CD14-positive monocyte (primary cell): ENCODE measurements at regions not wholly inside any gene's neighbourhood (a gene's known extent, or its start where the extent isn't known, plus 50 kb on each side); places are given as distances from the start of the nearest gene placed in this dataset.

ENCODE experiments used
- DNase-seq, 3 donors: peaks; one replicate each; pipeline ENCODE4 v3.0.0-alpha.2; 2011 to 2022
- H2AFZ ChIP-seq: 2 replicates; pipeline ENCODE4 v1.6.0; 2012; ENCODE audit warnings: mild to moderate bottlenecking, low read depth, low read length, inconsistent platforms; ENCODE audit not compliant: insufficient read depth, poor library complexity, severe bottlenecking
- H3K27ac ChIP-seq, 2 donors: 1 replicate in 1 of 2; 2 replicates in 1 of 2; pipeline ENCODE4 v1.5.1; 2012 to 2013; ENCODE audit warnings: low read length in 2 of 2, control low read depth in 1 of 2, inconsistent platforms in 1 of 2, low read depth in 1 of 2, mild to moderate bottlenecking in 1 of 2
- H3K27me3 ChIP-seq, 2 donors: one replicate each; pipeline versions ENCODE4 v1.6.0 to v1.6.1; 2011 to 2013; ENCODE audit warnings: low read length in 2 of 2; ENCODE audit not compliant: control insufficient read depth in 2 of 2, insufficient read depth in 2 of 2
- H3K36me3 ChIP-seq, 2 donors: replicated peaks in 1 of 2; 1 replicate in 1 of 2; 2 replicates in 1 of 2; pipeline versions ENCODE4 v1.5.1 to v1.6.1; 2012 to 2013; ENCODE audit warnings: low read length in 2 of 2, control low read depth in 1 of 2, inconsistent platforms in 1 of 2, mild to moderate bottlenecking in 1 of 2; ENCODE audit not compliant: insufficient read depth in 2 of 2, control insufficient read depth in 1 of 2
- H3K4me1 ChIP-seq, 2 donors: 1 replicate in 1 of 2; 2 replicates in 1 of 2; pipeline versions ENCODE4 v1.5.1 to v1.6.1; 2012 to 2013; ENCODE audit warnings: low read length in 2 of 2, control low read depth in 1 of 2, inconsistent platforms in 1 of 2, mild to moderate bottlenecking in 1 of 2, moderate library complexity in 1 of 2; ENCODE audit not compliant: insufficient read depth in 2 of 2, control insufficient read depth in 1 of 2
- H3K4me2 ChIP-seq: replicated peaks from 2 replicates; pipeline ENCODE3; 2012; ENCODE audit warnings: low read length, moderate library complexity, mild to moderate bottlenecking; ENCODE audit not compliant: poor library complexity, severe bottlenecking; ENCODE audit errors: extremely low read depth
- H3K4me3 ChIP-seq, 3 experiments: fragments of 200-600 bp in 1 of 3; sonication (generic) in 1 of 3; replicated peaks in 1 of 3; 1 replicate in 2 of 3; 2 replicates in 1 of 3; pipeline ENCODE4 v1.5.1; 2011 to 2013; ENCODE audit warnings: low read length in 3 of 3, mild to moderate bottlenecking in 3 of 3, control low read depth in 2 of 3, low read depth in 2 of 3, inconsistent platforms in 1 of 3, moderate library complexity in 1 of 3
- H3K79me2 ChIP-seq: 2 replicates; pipeline ENCODE4 v1.6.0; 2012; ENCODE audit warnings: mild to moderate bottlenecking, control low read depth, inconsistent platforms, low read length, moderate library complexity; ENCODE audit not compliant: insufficient read depth
- H3K9ac ChIP-seq: 2 replicates; pipeline ENCODE4 v1.6.0; 2017; ENCODE audit warnings: low read length, mild to moderate bottlenecking; ENCODE audit not compliant: insufficient read depth, poor library complexity, severe bottlenecking
- H3K9me3 ChIP-seq, 2 donors: replicated peaks in 1 of 2; 1 replicate in 1 of 2; 2 replicates in 1 of 2; pipeline versions ENCODE4 v1.5.1 to v1.6.1; 2012 to 2013; ENCODE audit warnings: low read length in 2 of 2, control low read depth in 1 of 2; ENCODE audit not compliant: control insufficient read depth in 1 of 2, insufficient read depth in 1 of 2
- H4K20me1 ChIP-seq: 2 replicates; pipeline ENCODE4 v1.6.0; 2012; ENCODE audit warnings: mild to moderate bottlenecking, low read length, control low read depth, moderate library complexity; ENCODE audit not compliant: insufficient read depth
- H3K27ac Mint-ChIP-seq, 7 donors: one replicate each; pipeline ENCODE4 v1.8.0; 2020; ENCODE audit warnings: mild to moderate bottlenecking in 7 of 7, mixed read lengths in 7 of 7, moderate library complexity in 6 of 7, inconsistent platforms in 2 of 7
- H3K27me3 Mint-ChIP-seq, 3 donors: one replicate each; pipeline ENCODE4 v1.8.0; 2021 to 2022; ENCODE audit warnings: low read depth in 3 of 3, mild to moderate bottlenecking in 3 of 3, mixed read lengths in 3 of 3, moderate library complexity in 3 of 3, inconsistent platforms in 1 of 3
- H3K36me3 Mint-ChIP-seq, 2 donors: one replicate each; pipeline ENCODE4 v1.8.0; 2020; ENCODE audit warnings: mixed read lengths in 2 of 2, inconsistent platforms in 1 of 2, mild to moderate bottlenecking in 1 of 2
- H3K4me1 Mint-ChIP-seq: one replicate; pipeline ENCODE4 v1.8.0; 2020; ENCODE audit warnings: mild to moderate bottlenecking, mixed read lengths
- H3K4me3 Mint-ChIP-seq, 2 donors: one replicate each; pipeline ENCODE4 v1.8.0; 2020; ENCODE audit warnings: mild to moderate bottlenecking in 2 of 2, mixed read lengths in 2 of 2, moderate library complexity in 1 of 2
- H3K9me3 Mint-ChIP-seq, 7 donors: one replicate each; pipeline ENCODE4 v1.8.0; 2020 to 2022; ENCODE audit warnings: mixed read lengths in 7 of 7, mild to moderate bottlenecking in 6 of 7, moderate library complexity in 6 of 7, inconsistent platforms in 2 of 7
- WGBS: methylation state at CpG from one replicate; pipeline ENCODE4 v1.1.5; 2013; ENCODE audit warnings: missing lambda C conversion rate; ENCODE audit not compliant: insufficient coverage; 5-methylcytosine and 5-hydroxymethylcytosine counted together
- intact Hi-C, 2 donors: fragments of 100-400 bp; cut with micrococcal nuclease; formaldehyde crosslinking; loops; one replicate each; pipeline versions ENCODE4 v1.15.0 to v1.15.1; 2023
- TF ChIP-seq, protein P1 (sequence below): fragments of 200-600 bp; IDR thresholded peaks from one replicate; pipeline ENCODE4 v1.8.0; 2022; ENCODE audit warnings: antibody characterized with exemption, mild to moderate bottlenecking

DNA sequence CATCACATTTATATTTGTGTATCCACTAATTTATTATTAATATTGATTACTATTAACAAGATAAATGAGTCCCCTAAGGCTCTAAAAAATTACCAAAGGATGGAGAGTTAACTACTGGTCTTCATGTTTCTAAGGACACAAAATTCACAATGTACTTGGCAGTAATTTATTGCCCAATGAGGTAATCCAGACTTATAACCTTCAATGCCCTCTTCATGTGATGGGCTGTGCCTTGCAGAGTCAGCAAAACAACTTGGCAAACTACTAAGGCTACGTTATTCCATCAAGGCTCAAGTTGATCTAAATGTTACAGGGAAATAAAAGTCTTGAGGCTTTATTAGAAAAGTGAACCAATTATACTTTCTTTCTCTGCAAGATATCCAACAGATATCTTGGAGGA, 804.9 kb upstream of the NXPH2 start:
- H3K4me2 ChIP-seq: no peak overlapping the region
- H3K9ac ChIP-seq: no peak overlapping the region
- Mint-ChIP-seq H3K27ac (no peak overlapping the region), H3K9me3 (peaks cover 0 to 5% (median 0%) of the 10 kb centered on the region in 7 donors), H3K36me3 (no peaks in the 10 kb centered on the region), H3K4me3 (no peak overlapping the region), H3K27me3 (no peaks in the 10 kb centered on the region), H3K4me1 (no peaks in the 10 kb centered on the region)
- peaks cover 0 to 4% of the 10 kb centered on the region in 2 donors for H3K9me3 ChIP-seq
- no peaks in the 10 kb centered on the region for H4K20me1 ChIP-seq
- intact Hi-C loops: no loop called here
- no peak for DNase-seq
- H2AFZ ChIP-seq: no peak overlapping the region
- H3K27ac ChIP-seq: no peak overlapping the region
- TF ChIP-seq, protein P1, sequence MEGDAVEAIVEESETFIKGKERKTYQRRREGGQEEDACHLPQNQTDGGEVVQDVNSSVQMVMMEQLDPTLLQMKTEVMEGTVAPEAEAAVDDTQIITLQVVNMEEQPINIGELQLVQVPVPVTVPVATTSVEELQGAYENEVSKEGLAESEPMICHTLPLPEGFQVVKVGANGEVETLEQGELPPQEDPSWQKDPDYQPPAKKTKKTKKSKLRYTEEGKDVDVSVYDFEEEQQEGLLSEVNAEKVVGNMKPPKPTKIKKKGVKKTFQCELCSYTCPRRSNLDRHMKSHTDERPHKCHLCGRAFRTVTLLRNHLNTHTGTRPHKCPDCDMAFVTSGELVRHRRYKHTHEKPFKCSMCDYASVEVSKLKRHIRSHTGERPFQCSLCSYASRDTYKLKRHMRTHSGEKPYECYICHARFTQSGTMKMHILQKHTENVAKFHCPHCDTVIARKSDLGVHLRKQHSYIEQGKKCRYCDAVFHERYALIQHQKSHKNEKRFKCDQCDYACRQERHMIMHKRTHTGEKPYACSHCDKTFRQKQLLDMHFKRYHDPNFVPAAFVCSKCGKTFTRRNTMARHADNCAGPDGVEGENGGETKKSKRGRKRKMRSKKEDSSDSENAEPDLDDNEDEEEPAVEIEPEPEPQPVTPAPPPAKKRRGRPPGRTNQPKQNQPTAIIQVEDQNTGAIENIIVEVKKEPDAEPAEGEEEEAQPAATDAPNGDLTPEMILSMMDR: no peak
- no peaks in the 10 kb centered on the region for H3K79me2 ChIP-seq
- no peaks in the 10 kb centered on the region for H3K4me1 ChIP-seq
- no peaks in the 10 kb centered on the region for H3K36me3 ChIP-seq
- no CpG with 5 or more reads among the region's 1 CpG for WGBS
- H3K4me3 ChIP-seq: no peak overlapping the region
- no peaks in the 10 kb centered on the region for H3K27me3 ChIP-seq

DNA sequence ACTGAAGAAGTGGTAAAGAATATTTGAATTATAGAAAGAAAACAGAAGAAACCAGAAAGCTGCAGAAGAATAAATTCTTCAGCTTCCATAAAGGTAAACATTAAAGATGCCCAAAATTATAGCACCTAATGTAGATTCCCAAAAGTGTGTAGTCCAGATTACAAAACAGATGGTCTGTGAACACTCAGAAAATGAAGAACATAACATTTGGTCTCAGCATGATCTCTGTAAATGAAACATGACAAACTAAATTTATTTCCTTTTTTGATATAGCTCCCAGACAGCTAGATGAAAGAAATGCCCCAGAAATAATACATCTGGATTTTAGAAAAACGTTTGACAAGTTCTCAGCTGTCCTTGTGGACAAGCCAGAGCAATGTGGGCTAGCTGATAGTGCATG, 794.2 kb upstream of the NXPH2 start:
- intact Hi-C loops: no loop called here
- Histone ChIP-seq H4K20me1 (no peaks in the 10 kb centered on the region), H3K9me3 (peaks cover 4 to 12% of the 10 kb centered on the region in 2 donors), H3K4me2 (no peak overlapping the region), H3K27me3 (no peaks in the 10 kb centered on the region), H3K4me3 (no peak overlapping the region), H2AFZ (no peak overlapping the region), H3K36me3 (no peaks in the 10 kb centered on the region), H3K9ac (no peak overlapping the region), H3K79me2 (no peaks in the 10 kb centered on the region), H3K27ac (no peak overlapping the region), H3K4me1 (no peaks in the 10 kb centered on the region)
- TF ChIP-seq, protein P1: no peak
- WGBS: 40% methylated on average over 1 of the region's 1 CpG
- Mint-ChIP-seq H3K27me3 (peaks cover 0 to 1% (median 0%) of the 10 kb centered on the region in 3 donors), H3K27ac (no peak overlapping the region), H3K4me3 (no peak overlapping the region), H3K36me3 (no peaks in the 10 kb centered on the region), H3K9me3 (peaks cover 0 to 8% (median 0%) of the 10 kb centered on the region in 7 donors), H3K4me1 (no peaks in the 10 kb centered on the region)
- no peak for DNase-seq
